H1 (cell line): ENCODE measurements at regions not wholly inside any gene's neighbourhood (a gene's known extent, or its start where the extent isn't known, plus 50 kb on each side); places are given as distances from the start of the nearest gene placed in this dataset.

Experiments used
- CTCF ChIA-PET: fragments of 300-600 bp; sonication (Branson Sonifier 250); formaldehyde crosslinking; loops from one replicate; lab custom pipeline; 2021; ENCODE audit not compliant: partially characterized antibody; lab: Charles Lee
- POLR2A ChIA-PET: fragments of 300-600 bp; sonication (Branson Sonifier 250); formaldehyde crosslinking; loops from one replicate; lab custom pipeline; 2021; ENCODE audit warnings: inconsistent platforms; ENCODE audit not compliant: partially characterized antibody; lab: Charles Lee
- DNase-seq, 2 experiments: peaks; one replicate each; pipeline versions ENCODE4 v3.0.0 to v3.0.0-alpha.2; 2010 to 2022; ENCODE audit warnings: low spot score in 2 of 2, low read depth in 1 of 2, mixed read lengths in 1 of 2
- FAIRE-seq: peaks from 2 replicates; lab custom pipeline; 2011; peaks lifted over from hg19 to GRCh38; lab: Jason Lieb, UNC
- H2AFZ ChIP-seq: 2 replicates; pipeline ENCODE4 v1.8.1; 2012; ENCODE audit warnings: low read length, inconsistent platforms
- H2AK5ac ChIP-seq: 2 replicates; pipeline ENCODE4 v1.6.1; 2013; ENCODE audit warnings: low read depth, low read length
- H2BK120ac ChIP-seq: replicated peaks from 2 replicates; pipeline ENCODE3; 2013; ENCODE audit warnings: low read depth, low read length, inconsistent platforms
- H2BK12ac ChIP-seq: 2 replicates; pipeline ENCODE4 v1.6.1; 2013; ENCODE audit warnings: low read depth, low read length
- H2BK15ac ChIP-seq: 2 replicates; pipeline ENCODE4 v1.6.1; 2013; ENCODE audit warnings: low read length
- H2BK20ac ChIP-seq: 2 replicates; pipeline ENCODE4 v1.6.1; 2013; ENCODE audit warnings: low read length
- H2BK5ac ChIP-seq: 2 replicates; pipeline ENCODE4 v1.6.1; 2013; ENCODE audit warnings: low read depth, low read length
- H3K14ac ChIP-seq: 2 replicates; pipeline ENCODE4 v1.6.1; 2013; ENCODE audit warnings: inconsistent platforms; ENCODE audit not compliant: insufficient read length
- H3K18ac ChIP-seq: 2 replicates; pipeline ENCODE4 v1.6.1; 2013; ENCODE audit warnings: low read length; ENCODE audit errors: extremely low read depth
- H3K23ac ChIP-seq: 2 replicates; pipeline ENCODE4 v1.6.1; 2013; ENCODE audit warnings: inconsistent platforms; ENCODE audit not compliant: insufficient read length
- H3K23me2 ChIP-seq: 2 replicates; pipeline ENCODE4 v1.6.1; 2013; ENCODE audit warnings: low read depth, low read length
- H3K27ac ChIP-seq: 2 replicates; pipeline ENCODE4 v1.6.1; 2011; ENCODE audit warnings: low read depth, low read length, inconsistent platforms
- H3K27me3 ChIP-seq, 4 experiments: replicated peaks in 1 of 4; 1 replicate in 1 of 4; 2 replicates in 3 of 4; pipeline versions ENCODE4 v1.6.1 to v1.8.1; 2011 to 2013; ENCODE audit warnings: low read length in 3 of 4, mild to moderate bottlenecking in 3 of 4, inconsistent platforms in 2 of 4, mixed read lengths in 2 of 4, moderate library complexity in 1 of 4; ENCODE audit not compliant: control insufficient read depth in 3 of 4, insufficient read depth in 3 of 4; ENCODE audit errors: extremely low read depth in 1 of 4
- H3K36me3 ChIP-seq, 4 experiments: 2 replicates each; pipeline versions ENCODE4 v1.6.1 to v1.8.1; 2011 to 2013; ENCODE audit warnings: mild to moderate bottlenecking in 4 of 4, low read length in 3 of 4, moderate library complexity in 2 of 4, control low read depth in 1 of 4, inconsistent platforms in 1 of 4; ENCODE audit not compliant: insufficient read depth in 4 of 4, control insufficient read depth in 2 of 4
- H3K4ac ChIP-seq: replicated peaks from 2 replicates; pipeline ENCODE3; 2013; ENCODE audit warnings: low read length, low read depth, mixed read lengths, inconsistent platforms; ENCODE audit not compliant: insufficient read length
- H3K4me1 ChIP-seq, 4 experiments: replicated peaks in 1 of 4; 1 replicate in 1 of 4; 2 replicates in 3 of 4; pipeline versions ENCODE4 v1.6.1 to v1.8.1; 2011 to 2013; ENCODE audit warnings: low read length in 3 of 4, inconsistent platforms in 2 of 4, mixed read lengths in 1 of 4; ENCODE audit not compliant: insufficient read depth in 4 of 4, control insufficient read depth in 3 of 4
- H3K4me2 ChIP-seq, 2 experiments: 2 replicates each; pipeline versions ENCODE4 v1.6.1 to v1.8.1; 2011 to 2013; ENCODE audit warnings: low read depth in 2 of 2, low read length in 2 of 2, control low read depth in 1 of 2, inconsistent platforms in 1 of 2, mild to moderate bottlenecking in 1 of 2; ENCODE audit not compliant: insufficient read depth in 1 of 2
- H3K4me3 ChIP-seq, 4 experiments: fragments of 200-600, 300-600 bp in 1 of 4; sonication (generic), shearing (Covaris generic), sonication (Bioruptor Twin) in 1 of 4; 2 replicates each; pipeline versions ENCODE4 v1.5.1 to v1.8.1; 2011 to 2016; ENCODE audit warnings: low read length in 4 of 4, low read depth in 3 of 4, control low read depth in 2 of 4, inconsistent platforms in 2 of 4, mild to moderate bottlenecking in 2 of 4, mixed read lengths in 1 of 4, moderate library complexity in 1 of 4; ENCODE audit not compliant: insufficient read depth in 2 of 4; ENCODE audit errors: extremely low read depth in 1 of 4
- H3K56ac ChIP-seq: replicated peaks from 2 replicates; pipeline ENCODE3; 2013; ENCODE audit warnings: low read depth, mild to moderate bottlenecking, mixed read lengths, low read length, inconsistent platforms; ENCODE audit not compliant: insufficient read length
- H3K79me1 ChIP-seq: 2 replicates; pipeline ENCODE4 v1.6.1; 2013; ENCODE audit warnings: low read depth, low read length, control low read depth
- H3K79me2 ChIP-seq, 2 experiments: 2 replicates each; pipeline versions ENCODE4 v1.6.1 to v1.8.1; 2012 to 2013; ENCODE audit warnings: low read length in 2 of 2, mild to moderate bottlenecking in 2 of 2, inconsistent platforms in 1 of 2; ENCODE audit not compliant: insufficient read depth in 2 of 2, control insufficient read depth in 1 of 2
- H3K9ac ChIP-seq, 4 experiments: replicated peaks in 1 of 4; 1 replicate in 1 of 4; 2 replicates in 3 of 4; pipeline versions ENCODE4 v1.6.1 to v1.8.1; 2011 to 2013; ENCODE audit warnings: low read depth in 3 of 4, low read length in 3 of 4, control low read depth in 2 of 4, mild to moderate bottlenecking in 2 of 4, moderate library complexity in 2 of 4, inconsistent platforms in 1 of 4; ENCODE audit errors: extremely low read depth in 1 of 4
- H3K9me3 ChIP-seq, 2 experiments: 2 replicates each; pipeline versions ENCODE4 v1.6.1 to v1.8.1; 2012 to 2013; ENCODE audit warnings: mild to moderate bottlenecking in 2 of 2, moderate library complexity in 2 of 2, control low read depth in 1 of 2, inconsistent platforms in 1 of 2, low read depth in 1 of 2, low read length in 1 of 2, mixed read lengths in 1 of 2; ENCODE audit not compliant: insufficient read depth in 2 of 2
- H4K20me1 ChIP-seq, 2 experiments: replicated peaks in 1 of 2; 2 replicates each; pipeline versions ENCODE3 to v1.8.1; 2011 to 2013; ENCODE audit warnings: inconsistent platforms in 2 of 2, low read length in 2 of 2, mild to moderate bottlenecking in 1 of 2; ENCODE audit not compliant: insufficient read depth in 2 of 2, control insufficient read depth in 1 of 2
- H4K5ac ChIP-seq: 2 replicates; pipeline ENCODE4 v1.6.1; 2013; ENCODE audit warnings: low read length, low read depth, mixed read lengths, inconsistent platforms; ENCODE audit not compliant: insufficient read length
- H4K8ac ChIP-seq: 2 replicates; pipeline ENCODE4 v1.8.0; 2013; ENCODE audit warnings: mild to moderate bottlenecking, moderate library complexity, low read length, inconsistent platforms; ENCODE audit not compliant: insufficient read depth; ENCODE audit errors: extremely low read depth
- H4K91ac ChIP-seq: replicated peaks from 2 replicates; pipeline ENCODE3; 2013; ENCODE audit warnings: low read length, mixed read lengths, inconsistent platforms; ENCODE audit not compliant: insufficient read length
- GABPA ChIP-seq: IDR thresholded peaks from 2 replicates; pipeline ENCODE4 v1.6.1; 2011; ENCODE audit warnings: mild to moderate bottlenecking, low read length, moderate library complexity, borderline replicate concordance; ENCODE audit not compliant: insufficient read depth
- WGBS, 2 experiments: shearing (Covaris generic) in 1 of 2; methylation state at CpG; one replicate each; pipeline versions ENCODE4 v1.1.6 to v1.1.7; 2013 to 2015; ENCODE audit warnings: low lambda C conversion rate in 2 of 2, mixed read lengths in 2 of 2, inconsistent platforms in 1 of 2, low coverage in 1 of 2, missing lambda C conversion rate in 1 of 2; ENCODE audit not compliant: insufficient replicate concordance in 2 of 2, insufficient coverage in 1 of 2, insufficient read length in 1 of 2; ENCODE audit errors: extremely low coverage in 1 of 2, missing lambda C conversion rate in 1 of 2; 5-methylcytosine and 5-hydroxymethylcytosine counted together
- TF ChIP-seq, protein P1 (sequence below): IDR thresholded peaks from 2 replicates; pipeline ENCODE4 v1.6.1; 2011; ENCODE audit warnings: low read length, improper control_type of control experiment
- TF ChIP-seq, protein P2 (sequence below), 3 experiments: IDR thresholded peaks; 1 replicate in 2 of 3; 2 replicates in 1 of 3; pipeline versions ENCODE4 v1.5.1 to v1.6.1; 2011; ENCODE audit warnings: low read length in 3 of 3, mild to moderate bottlenecking in 3 of 3, inconsistent platforms in 2 of 3, low read depth in 1 of 3, moderate library complexity in 1 of 3; ENCODE audit not compliant: insufficient read depth in 1 of 3; ENCODE audit errors: control extremely low read depth in 1 of 3

- no peak for FAIRE-seq
- Histone ChIP-seq H3K79me1 (no peaks in the 10 kb centered on the region), H3K23ac (no peak overlapping the region), H3K27ac (no peak overlapping the region), H3K79me2 (no peaks in the 10 kb centered on the region), H4K91ac (no peak overlapping the region), H3K18ac (no peak overlapping the region), H3K4ac (no peak overlapping the region), H3K4me3 (no peak overlapping the region), H3K4me1 (no peaks in the 10 kb centered on the region; a peak in 1 of 7 replicates), H2BK5ac (no peak overlapping the region), H2BK15ac (no peak overlapping the region), H4K8ac (no peak overlapping the region), H3K14ac (no peak overlapping the region), H3K36me3 (no peaks in the 10 kb centered on the region), H3K56ac (no peak overlapping the region), H3K27me3 (no peaks in the 10 kb centered on the region), H3K9ac (no peak overlapping the region; a peak in 1 of 7 replicates), H2BK12ac (no peak overlapping the region), H3K23me2 (no peaks in the 10 kb centered on the region), H4K5ac (no peak overlapping the region), H2AFZ (no peak overlapping the region), H3K9me3 (no peaks in the 10 kb centered on the region), H2BK120ac (no peak overlapping the region), H4K20me1 (no peaks in the 10 kb centered on the region), H2AK5ac (no peak overlapping the region; the same call in 1 of the 2 replicates), H3K4me2 (no peak overlapping the region), H2BK20ac (no peak overlapping the region)
- ChIA-PET CTCF (interaction anchor here (1.2 to 4.2 kb wide), 6 partner anchors 13 to 174 kb away, joined by 3 to 20 read pairs (median 6); no protein-coding TSS in a partner anchor), POLR2A (interaction anchor here (0.5 kb wide), 1 partner anchor 12 kb away, joined by 3 read pairs; no protein-coding TSS in a partner anchor)
- 91% methylated on average over 17 of the region's 17 CpGs; no CpG with 5 or more reads in 1 of the 2 experiments for WGBS, 2 experiments
- no peak for DNase-seq
- no peak for TF ChIP-seq GABPA
- TF ChIP-seq, protein P1, sequence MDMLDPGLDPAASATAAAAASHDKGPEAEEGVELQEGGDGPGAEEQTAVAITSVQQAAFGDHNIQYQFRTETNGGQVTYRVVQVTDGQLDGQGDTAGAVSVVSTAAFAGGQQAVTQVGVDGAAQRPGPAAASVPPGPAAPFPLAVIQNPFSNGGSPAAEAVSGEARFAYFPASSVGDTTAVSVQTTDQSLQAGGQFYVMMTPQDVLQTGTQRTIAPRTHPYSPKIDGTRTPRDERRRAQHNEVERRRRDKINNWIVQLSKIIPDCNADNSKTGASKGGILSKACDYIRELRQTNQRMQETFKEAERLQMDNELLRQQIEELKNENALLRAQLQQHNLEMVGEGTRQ: no peak
- TF ChIP-seq, protein P2, sequence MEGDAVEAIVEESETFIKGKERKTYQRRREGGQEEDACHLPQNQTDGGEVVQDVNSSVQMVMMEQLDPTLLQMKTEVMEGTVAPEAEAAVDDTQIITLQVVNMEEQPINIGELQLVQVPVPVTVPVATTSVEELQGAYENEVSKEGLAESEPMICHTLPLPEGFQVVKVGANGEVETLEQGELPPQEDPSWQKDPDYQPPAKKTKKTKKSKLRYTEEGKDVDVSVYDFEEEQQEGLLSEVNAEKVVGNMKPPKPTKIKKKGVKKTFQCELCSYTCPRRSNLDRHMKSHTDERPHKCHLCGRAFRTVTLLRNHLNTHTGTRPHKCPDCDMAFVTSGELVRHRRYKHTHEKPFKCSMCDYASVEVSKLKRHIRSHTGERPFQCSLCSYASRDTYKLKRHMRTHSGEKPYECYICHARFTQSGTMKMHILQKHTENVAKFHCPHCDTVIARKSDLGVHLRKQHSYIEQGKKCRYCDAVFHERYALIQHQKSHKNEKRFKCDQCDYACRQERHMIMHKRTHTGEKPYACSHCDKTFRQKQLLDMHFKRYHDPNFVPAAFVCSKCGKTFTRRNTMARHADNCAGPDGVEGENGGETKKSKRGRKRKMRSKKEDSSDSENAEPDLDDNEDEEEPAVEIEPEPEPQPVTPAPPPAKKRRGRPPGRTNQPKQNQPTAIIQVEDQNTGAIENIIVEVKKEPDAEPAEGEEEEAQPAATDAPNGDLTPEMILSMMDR (IDR thresholded peaks at IDR 0.05; ENCODE audit: control extremely low read depth in 1 of 3, insufficient read depth in 1 of 3, low read depth in 1 of 3, low read length in 3 of 3): peak in 1 of 3 experiments; percentile 0; a peak in 1 of 4 replicates
These were observed 75.8 kb upstream of the CHST15 start for GRCh38 chr10:124168991-124169802.
